ENCODE measurements at regions not wholly inside any gene's neighbourhood (a gene's known extent, or its start where the extent isn't known, plus 50 kb on each side); places are given as distances from the start of the nearest gene placed in this dataset.

GRCh38 chr1:38266197-38266520 lies 219.6 kb upstream of the POU3F1 start:
- TF ChIP-seq REST (IDR thresholded peaks at IDR 0.05; ENCODE audit: low read depth) (no peak), POLR2A (IDR thresholded peaks at IDR 0.05; ENCODE audit: borderline replicate concordance, extremely low read depth, insufficient read depth, insufficient read length) (no peak), ZFX (IDR thresholded peaks at IDR 0.05) (no peak), ATF3 (IDR thresholded peaks at IDR 0.05) (no peak), YY1 (IDR thresholded peaks at IDR 0.05; ENCODE audit: extremely low read depth, insufficient replicate concordance, low read depth, low read length) (no peak), FOSL1 (IDR thresholded peaks at IDR 0.05; ENCODE audit: low read depth) (no peak), EZH2phosphoT487 (IDR thresholded peaks at IDR 0.05; ENCODE audit: borderline replicate concordance) (no peak), SIN3A (IDR thresholded peaks at IDR 0.05; ENCODE audit: low read depth) (no peak), ZNF274 (IDR thresholded peaks at IDR 0.05; ENCODE audit: low read depth, low read length) (no peak), JUND (IDR thresholded peaks at IDR 0.05) (no peak), ELF1 (IDR thresholded peaks at IDR 0.05; ENCODE audit: borderline replicate concordance, low read depth) (no peak), CEBPB (IDR thresholded peaks at IDR 0.05; ENCODE audit: low read depth) (no peak), SRF (IDR thresholded peaks at IDR 0.05; ENCODE audit: low read depth) (no peak), TCF7L2 (IDR thresholded peaks at IDR 0.05; ENCODE audit: borderline replicate concordance, extremely low read depth, insufficient read depth, insufficient read length) (no peak), POLR2AphosphoS5 (IDR thresholded peaks at IDR 0.05; ENCODE audit: low read depth, low read length) (no peak), CBX3 (IDR thresholded peaks at IDR 0.05; ENCODE audit: low read depth) (no peak), SP1 (IDR thresholded peaks at IDR 0.05; ENCODE audit: low read depth) (no peak), RAD21 (IDR thresholded peaks at IDR 0.05; ENCODE audit: low read depth) (no peak), ZBTB33 (IDR thresholded peaks at IDR 0.05; ENCODE audit: extremely low read depth, insufficient replicate concordance, low read length) (no peak)
- POLR2A ChIA-PET = no interaction called here
- ATAC-seq (no peak), DNase-seq (ENCODE audit: low read depth, low spot score) (no peak)
- Histone ChIP-seq H3K4me1 (ENCODE audit: control insufficient read depth in 1 of 2, insufficient read depth in 2 of 2, low read length in 2 of 2) (peaks cover 0 to 2% of the 10 kb centered on the region in 2 experiments; a peak in 1 of 4 replicates), H3K36me3 (ENCODE audit: control insufficient read depth in 1 of 2, insufficient read depth in 2 of 2, low read length in 2 of 2) (no peaks in the 10 kb centered on the region), H3K27ac (ENCODE audit: low read depth, low read length) (no peak overlapping the region), H4K20me1 (ENCODE audit: insufficient read depth) (no peaks in the 10 kb centered on the region), H3K27me3 (ENCODE audit: insufficient read depth, low read length) (peaks cover 26% of the 10 kb centered on the region), H2AFZ (ENCODE audit: low read depth, low read length, poor library complexity, severe bottlenecking) (no peak overlapping the region), H3K9me2 (ENCODE audit: insufficient read depth) (no peaks in the 10 kb centered on the region), H3K79me2 (ENCODE audit: insufficient read depth, low read length) (no peaks in the 10 kb centered on the region), H3K4me2 (ENCODE audit: low read length) (no peak overlapping the region), H3K9me3 (ENCODE audit: control insufficient read depth in 1 of 2, insufficient read depth in 1 of 2, low read depth in 1 of 2, low read length in 2 of 2) (no peaks in the 10 kb centered on the region), H3K9ac (ENCODE audit: low read length) (no peak overlapping the region), H3K4me3 (replicated peaks in 1 of 2; ENCODE audit: low read depth in 1 of 2, low read length in 2 of 2) (no peak overlapping the region)
- CTCF ChIA-PET = no interaction called here
- intact Hi-C loops (cut with micrococcal nuclease) = no loop called here
- BruUV-seq (replicated peaks) = no TSS peak
- RAD21 ChIA-PET (ENCODE audit: low non-redundant PET in 1 of 2, low total read pairs in 2 of 2, uncharacterized antibody in 2 of 2, unreplicated experiment in 2 of 2) = no interaction called here
